ENCODE measurements at regions not wholly inside any gene's neighbourhood (a gene's known extent, or its start where the extent isn't known, plus 50 kb on each side); places are given as distances from the start of the nearest gene placed in this dataset.

- TF ChIP-seq YY1 (IDR thresholded peaks at IDR 0.05; ENCODE audit: insufficient read depth, insufficient read length), result no peak
- no peak for TF ChIP-seq ZNF274 (IDR thresholded peaks at IDR 0.05; ENCODE audit: low read depth, low read length)
Measured at GRCh38 chr9:73011181-73011750, 58.4 kb upstream of the ALDH1A1 start.

All from NT2/D1 (cell line).